ENCODE measurements at regions not wholly inside any gene's neighbourhood (a gene's known extent, or its start where the extent isn't known, plus 50 kb on each side); places are given as distances from the start of the nearest gene placed in this dataset.

DNA sequence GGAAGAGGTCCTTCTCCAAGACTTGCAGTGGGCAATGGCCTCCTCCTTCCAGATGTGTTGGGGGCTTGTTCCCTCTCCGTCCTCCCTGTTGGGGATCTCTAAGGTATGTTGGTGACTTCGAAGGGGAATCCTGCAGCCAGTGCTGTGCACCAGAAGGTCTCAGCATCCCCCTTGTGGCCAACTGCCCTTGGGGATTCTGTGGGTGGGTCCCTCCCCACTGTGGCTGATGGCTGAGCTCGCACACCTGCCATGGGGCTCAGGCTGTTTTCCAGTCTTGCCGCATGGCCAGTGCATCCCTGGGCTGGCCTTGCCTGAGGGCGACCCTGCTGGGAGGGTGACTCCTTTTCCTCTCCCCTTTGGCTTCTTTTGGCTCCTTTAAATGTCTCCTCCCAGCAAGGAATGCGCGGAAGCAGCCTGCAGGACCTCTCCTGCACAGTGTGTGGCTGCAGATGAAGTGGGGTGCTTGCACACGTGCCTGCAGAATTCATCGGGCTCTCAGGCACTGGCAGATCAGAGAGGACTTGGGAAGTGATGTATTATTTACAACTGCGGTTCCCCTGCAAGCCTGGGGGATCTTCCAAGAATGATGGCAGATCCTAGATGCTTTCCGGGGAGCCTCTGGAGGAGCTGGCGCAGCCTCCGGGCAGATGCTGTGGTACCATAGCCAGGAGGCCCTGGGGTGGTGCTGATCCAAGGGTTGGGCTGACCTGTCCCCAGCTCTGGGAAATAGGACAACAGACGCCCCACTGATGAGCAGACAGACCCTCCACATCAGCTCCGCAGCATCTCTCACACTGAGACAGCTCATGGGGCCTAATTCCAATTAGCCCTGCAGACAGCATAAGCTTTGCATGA lies 410.0 kb downstream of the TCERG1L start:
- no peak for DNase-seq (ENCODE audit: extremely low read depth in 1 of 11, low read depth in 9 of 11, low spot score in 4 of 11)

- DNase-seq (ENCODE audit: extremely low read depth in 1 of 11, low read depth in 9 of 11, low spot score in 4 of 11), result no peak
Measured at GRCh38 chr10:130902471-130902870, 409.1 kb downstream of the TCERG1L start.

- DNase-seq (ENCODE audit: extremely low read depth in 1 of 11, low read depth in 9 of 11, low spot score in 4 of 11), result no peak
Measured at GRCh38 chr10:130902929-130903328, 408.6 kb downstream of the TCERG1L start.

DNA sequence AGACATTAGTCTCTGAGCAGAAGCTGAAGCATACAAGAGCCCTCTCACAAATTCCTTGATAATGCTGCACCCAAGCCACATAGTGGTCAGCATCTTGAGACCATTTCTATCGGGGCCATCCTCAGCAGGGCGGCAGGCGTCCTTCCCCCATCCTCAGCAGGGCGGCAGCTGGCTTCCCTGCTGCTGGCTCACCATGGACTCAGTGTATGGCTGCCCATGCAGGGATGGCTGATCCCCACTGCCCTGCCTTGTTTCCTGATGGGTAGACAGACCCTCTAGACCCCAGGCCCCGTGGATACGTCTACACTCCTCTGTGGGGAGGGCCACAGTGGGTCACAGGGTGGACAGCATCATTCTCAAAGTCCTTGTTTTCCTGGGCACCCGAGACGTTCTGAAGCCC lies 406.8 kb downstream of the TCERG1L start:
- DNase-seq (ENCODE audit: extremely low read depth in 1 of 11, low read depth in 9 of 11, low spot score in 4 of 11), result no peak

GRCh38 chr10:130905386-130905785 lies 406.1 kb downstream of the TCERG1L start:
- no peak for DNase-seq (ENCODE audit: extremely low read depth in 1 of 11, low read depth in 9 of 11, low spot score in 4 of 11)

DNA sequence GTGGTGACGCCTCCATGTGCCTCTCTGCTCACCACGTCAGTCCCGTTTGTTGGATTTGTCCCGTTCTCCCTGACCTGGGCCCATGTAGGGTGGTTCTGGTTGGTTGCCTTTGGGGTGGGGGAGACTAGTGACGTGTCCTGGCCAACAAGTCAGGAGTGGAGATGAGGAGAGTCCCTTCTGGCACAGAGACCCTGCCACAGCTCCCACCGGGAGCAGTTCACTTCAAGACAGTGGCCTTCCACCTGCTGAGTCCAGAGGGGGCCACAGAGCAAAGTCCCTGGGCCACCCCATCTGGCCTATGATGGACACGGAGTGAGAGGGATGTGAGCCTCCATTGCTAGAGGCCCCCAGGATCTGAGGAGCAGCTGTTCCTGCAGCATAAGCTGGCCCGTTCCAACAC lies 405.6 kb downstream of the TCERG1L start:
- DNase-seq (ENCODE audit: extremely low read depth in 1 of 11, low read depth in 9 of 11, low spot score in 4 of 11), result no peak

DNA sequence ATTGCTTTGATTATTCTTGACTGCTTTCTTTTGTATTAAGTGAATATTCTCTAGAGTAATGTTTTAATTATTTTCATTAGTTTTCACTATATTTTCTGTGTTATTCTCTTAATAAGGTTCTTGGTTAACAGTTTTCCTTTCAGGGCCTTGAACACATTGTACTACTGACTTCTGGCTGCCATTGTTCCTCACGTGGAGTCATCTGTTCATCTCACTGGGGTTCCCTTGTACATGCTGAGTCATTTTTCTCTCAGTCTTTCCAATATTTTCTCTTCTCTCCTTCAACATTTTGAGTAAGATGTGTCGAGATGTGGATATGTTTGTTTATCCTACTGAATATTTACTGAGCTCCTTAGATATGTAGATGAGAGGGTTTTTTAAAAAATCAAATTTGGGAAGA lies 400.7 kb downstream of the TCERG1L start:
- no peak for DNase-seq (ENCODE audit: extremely low read depth in 1 of 11, low read depth in 9 of 11, low spot score in 4 of 11)

- no peak for DNase-seq (ENCODE audit: extremely low read depth in 1 of 11, low read depth in 9 of 11, low spot score in 4 of 11)
Measured at GRCh38 chr10:130913844-130914243, 397.7 kb downstream of the TCERG1L start.

DNA sequence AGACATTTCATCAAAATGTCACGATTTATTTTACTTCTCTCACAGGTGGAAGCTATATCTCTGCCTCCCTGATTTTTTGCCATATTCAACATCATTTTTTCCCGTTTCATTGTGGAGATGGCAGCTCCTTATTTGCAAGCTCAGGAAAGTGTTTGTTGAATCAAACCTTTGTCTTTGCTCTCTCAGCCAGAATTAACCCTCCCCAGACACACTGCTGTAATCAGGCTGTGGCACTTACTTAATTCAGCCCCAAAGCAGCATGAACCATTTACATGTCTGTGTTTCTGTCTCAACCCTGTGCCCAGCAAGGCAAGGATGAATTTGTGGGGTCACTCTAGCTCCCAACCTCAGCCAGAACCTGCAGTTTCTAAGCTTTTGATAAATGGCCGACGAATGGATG lies 397.2 kb downstream of the TCERG1L start:
- DNase-seq (ENCODE audit: extremely low read depth in 1 of 11, low read depth in 9 of 11, low spot score in 4 of 11), result no peak

DNA sequence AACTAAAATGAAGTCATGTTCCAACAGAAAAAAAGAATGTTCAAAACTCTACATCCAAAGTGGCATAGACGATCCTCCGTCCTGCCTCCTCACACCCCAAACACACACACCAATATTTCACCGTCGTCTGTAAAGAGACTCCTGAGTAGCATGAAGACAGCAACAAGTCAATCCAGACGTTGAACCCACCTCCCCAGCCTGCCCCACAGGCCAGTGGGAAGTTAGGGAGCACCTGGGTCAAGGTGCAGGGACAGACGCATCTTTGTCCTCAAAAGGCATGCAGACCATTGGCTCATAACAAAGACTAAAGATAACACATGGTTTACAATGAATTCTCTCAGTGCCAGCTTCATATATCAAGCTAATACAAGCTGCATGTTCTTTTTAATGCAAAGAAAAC lies 396.5 kb downstream of the TCERG1L start:
- no peak for DNase-seq (ENCODE audit: extremely low read depth in 1 of 11, low read depth in 9 of 11, low spot score in 4 of 11)

DNA sequence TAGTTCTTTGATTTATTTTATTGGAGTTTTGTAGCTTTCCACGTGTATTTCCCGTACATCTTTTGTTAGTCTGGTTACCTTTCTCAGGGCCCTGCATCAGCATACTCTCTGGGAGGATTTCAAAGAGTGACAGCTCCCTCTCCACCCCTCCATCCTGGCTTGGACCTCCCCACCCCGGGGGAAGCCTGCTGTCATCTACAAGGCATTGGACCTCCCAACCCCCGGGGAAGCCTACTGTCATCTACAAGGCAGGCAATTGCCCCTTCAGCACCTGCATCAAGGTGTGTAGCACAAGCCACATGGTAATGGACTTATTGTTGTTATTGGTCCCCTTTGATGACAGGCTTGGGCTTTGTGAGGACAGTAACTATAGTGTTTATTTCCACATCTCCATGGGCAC lies 390.1 kb downstream of the TCERG1L start:
- DNase-seq (ENCODE audit: extremely low read depth in 1 of 11, low read depth in 9 of 11, low spot score in 4 of 11), result no peak

DNA sequence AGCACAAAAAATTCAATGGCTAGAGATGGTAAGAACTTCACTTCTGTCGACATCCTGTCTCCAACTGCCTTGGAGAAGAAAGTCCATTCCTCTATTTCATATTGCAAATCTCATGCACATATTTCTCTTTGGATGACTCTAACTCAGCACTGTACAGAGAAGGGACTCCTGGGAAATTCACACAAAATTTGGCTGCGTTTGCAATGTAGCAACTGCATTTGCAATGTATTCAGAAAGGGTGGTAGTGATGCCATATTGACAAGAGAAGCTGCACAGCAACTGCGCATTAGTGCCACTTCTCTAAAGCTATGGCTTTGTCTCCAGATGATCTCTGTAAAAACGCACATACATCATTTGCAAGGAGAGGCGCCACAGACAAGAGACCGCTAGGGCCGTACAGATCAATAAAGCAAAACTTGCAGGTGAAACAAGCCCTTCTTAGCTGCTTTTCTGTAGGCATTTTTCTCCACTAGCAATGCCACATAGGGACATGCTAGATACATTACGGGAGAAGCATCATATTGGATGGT lies 389.5 kb downstream of the TCERG1L start:
- no peak for DNase-seq (ENCODE audit: extremely low read depth in 1 of 11, low read depth in 9 of 11, low spot score in 4 of 11)

DNA sequence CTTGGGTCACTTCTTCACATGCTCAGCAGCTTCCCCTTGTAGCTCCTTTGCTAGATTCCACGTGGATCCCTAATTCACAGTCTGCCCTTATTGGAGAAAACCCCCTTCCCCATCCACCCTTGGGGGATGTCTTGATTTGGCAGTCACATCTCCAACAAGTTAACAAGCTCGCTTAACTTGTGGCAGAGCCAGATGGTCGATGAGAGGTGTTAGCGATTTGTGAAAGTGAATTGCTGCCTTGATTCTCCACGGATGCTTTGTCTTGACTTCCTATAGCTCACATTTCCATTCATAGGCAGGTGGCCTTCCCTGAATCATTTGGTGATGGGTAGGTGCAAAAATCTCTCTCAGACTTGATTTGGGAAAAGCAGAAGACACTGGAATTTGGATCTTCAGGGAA lies 387.9 kb downstream of the TCERG1L start:
- no peak for DNase-seq (ENCODE audit: extremely low read depth in 1 of 11, low read depth in 9 of 11, low spot score in 4 of 11)

GRCh38 chr10:130924138-130924819 lies 387.2 kb downstream of the TCERG1L start:
- DNase-seq (ENCODE audit: extremely low read depth in 1 of 11, low read depth in 9 of 11, low spot score in 4 of 11), result peak; percentile 15 to 67 (median 58)

GRCh38 chr10:130926442-130926841 lies 385.1 kb downstream of the TCERG1L start:
- DNase-seq (ENCODE audit: extremely low read depth in 1 of 11, low read depth in 9 of 11, low spot score in 4 of 11), result no peak

DNA sequence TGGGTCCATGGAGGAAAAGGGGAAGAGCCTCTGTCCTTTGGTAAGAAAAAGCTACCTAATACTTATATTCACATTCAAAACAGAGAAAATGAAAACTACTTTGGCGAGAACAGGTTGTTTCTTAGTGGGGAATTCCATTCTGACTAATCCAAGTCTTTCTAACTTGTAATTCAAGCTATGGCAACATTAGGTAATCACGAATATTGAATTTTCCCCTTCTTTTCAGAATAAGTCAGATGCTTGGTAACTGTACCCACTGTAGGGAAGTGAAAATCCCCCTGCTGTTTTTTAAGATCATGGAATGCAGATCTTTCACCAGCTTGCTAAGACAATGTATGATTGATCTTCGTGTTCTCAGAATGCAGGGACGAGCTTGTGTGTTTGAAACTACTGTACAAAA lies 384.4 kb downstream of the TCERG1L start:
- DNase-seq (ENCODE audit: extremely low read depth in 1 of 11, low read depth in 9 of 11, low spot score in 4 of 11), result no peak

DNA sequence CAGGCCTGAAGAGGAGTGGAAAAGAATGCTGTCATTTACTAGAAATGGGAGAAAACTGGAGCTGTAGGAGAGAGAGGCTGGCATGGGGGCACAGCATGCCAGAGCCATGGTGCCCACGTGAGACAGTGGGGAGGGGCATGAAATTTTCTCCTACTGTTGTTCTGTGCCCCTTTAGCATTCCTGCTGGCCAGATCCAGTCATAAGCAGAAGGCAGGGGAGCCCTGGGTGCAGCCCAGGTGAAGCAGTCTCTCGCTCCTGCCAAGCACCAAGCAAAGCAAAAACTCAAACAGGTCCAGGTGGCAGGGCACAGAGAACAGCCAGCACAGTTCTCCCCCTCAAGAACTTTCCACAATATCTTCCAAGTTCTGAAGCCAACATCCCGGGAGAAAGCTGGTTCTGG lies 383.2 kb downstream of the TCERG1L start:
- DNase-seq (ENCODE audit: extremely low read depth in 1 of 11, low read depth in 9 of 11, low spot score in 4 of 11), result no peak

GRCh38 chr10:130929422-130930325 lies 381.8 kb downstream of the TCERG1L start:
- no peak for DNase-seq (ENCODE audit: extremely low read depth in 1 of 11, low read depth in 9 of 11, low spot score in 4 of 11)

DNA sequence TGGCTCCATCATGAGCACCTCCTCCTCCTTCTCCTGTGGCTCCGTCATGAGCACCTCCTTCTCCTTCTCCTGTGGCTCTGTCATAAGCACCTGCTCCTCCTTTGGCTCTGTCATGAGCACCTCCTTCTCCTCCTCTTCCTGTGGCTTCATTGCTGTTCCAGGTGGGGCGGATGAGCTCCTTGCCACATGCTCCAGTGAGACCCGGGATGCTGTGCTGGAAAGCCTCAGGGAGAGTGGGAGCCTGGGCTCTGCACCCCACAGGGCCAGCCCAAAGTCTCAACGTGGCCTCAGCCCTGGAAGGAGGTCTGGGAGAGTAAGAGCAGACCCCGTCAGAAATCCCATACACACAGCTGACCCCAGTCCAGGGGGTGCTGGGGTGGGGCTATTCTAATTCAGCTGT lies 380.7 kb downstream of the TCERG1L start:
- no peak for DNase-seq (ENCODE audit: extremely low read depth in 1 of 11, low read depth in 9 of 11, low spot score in 4 of 11)
